Osteocyte (in vitro differentiated cells): ENCODE measurements at regions not wholly inside any gene's neighbourhood (a gene's known extent, or its start where the extent isn't known, plus 50 kb on each side); places are given as distances from the start of the nearest gene placed in this dataset.

Experiments
- DNase-seq: peaks from one replicate; pipeline ENCODE4 v3.0.0; 2021; ENCODE audit warnings: mixed read lengths; ENCODE audit not compliant: unreplicated experiment; ENCODE audit errors: extremely low spot score
- H3K27ac Mint-ChIP-seq: one replicate; pipeline ENCODE4 v1.8.0; 2021; ENCODE audit warnings: mild to moderate bottlenecking, mixed read lengths; ENCODE audit not compliant: unreplicated experiment
- H3K27me3 Mint-ChIP-seq: one replicate; pipeline ENCODE4 v1.8.0; 2021; ENCODE audit warnings: mixed read lengths; ENCODE audit not compliant: unreplicated experiment
- H3K36me3 Mint-ChIP-seq: one replicate; pipeline ENCODE4 v1.8.0; 2021; ENCODE audit warnings: mixed read lengths; ENCODE audit not compliant: unreplicated experiment
- H3K4me1 Mint-ChIP-seq: one replicate; pipeline ENCODE4 v1.8.0; 2021; ENCODE audit warnings: mixed read lengths; ENCODE audit not compliant: unreplicated experiment
- H3K4me3 Mint-ChIP-seq: one replicate; pipeline ENCODE4 v1.8.0; 2021; ENCODE audit warnings: mild to moderate bottlenecking, moderate library complexity, mixed read lengths; ENCODE audit not compliant: unreplicated experiment
- H3K9me3 Mint-ChIP-seq: one replicate; pipeline ENCODE4 v1.8.0; 2021; ENCODE audit warnings: mixed read lengths; ENCODE audit not compliant: unreplicated experiment
- CTCF ChIP-seq: fragments of 200-600 bp; sonication (generic); IDR thresholded peaks from 2 replicates; pipeline ENCODE4 v1.5.0; 2021; ENCODE audit warnings: antibody characterized with exemption, mild to moderate bottlenecking, moderate library complexity

GRCh38 chr20:12467758-12468157 lies 541.0 kb upstream of the SPTLC3 start:
- Mint-ChIP-seq H3K27me3 (no peaks in the 10 kb centered on the region), H3K9me3 (peaks cover 22% of the 10 kb centered on the region)

GRCh38 chr20:12482661-12483060 lies 526.1 kb upstream of the SPTLC3 start:
- TF ChIP-seq CTCF = no peak
- H3K9me3 Mint-ChIP-seq = peaks cover 25% of the 10 kb centered on the region
- H3K27ac Mint-ChIP-seq = no peak overlapping the region
- H3K4me3 Mint-ChIP-seq = no peak overlapping the region
- no peak for DNase-seq
- no peaks in the 10 kb centered on the region for H3K4me1 Mint-ChIP-seq
- no peaks in the 10 kb centered on the region for H3K36me3 Mint-ChIP-seq
- H3K27me3 Mint-ChIP-seq = no peaks in the 10 kb centered on the region

More at GRCh38 chr20:12467758-12468157, 541.0 kb upstream of the SPTLC3 start:
- TF ChIP-seq CTCF = no peak
- Mint-ChIP-seq H3K4me3 (no peak overlapping the region), H3K27ac (no peak overlapping the region), H3K36me3 (no peaks in the 10 kb centered on the region), H3K4me1 (no peaks in the 10 kb centered on the region)
- DNase-seq = no peak

- H3K9me3 Mint-ChIP-seq = peaks cover 10% of the 10 kb centered on the region
- no peaks in the 10 kb centered on the region for H3K27me3 Mint-ChIP-seq
- H3K36me3 Mint-ChIP-seq = no peaks in the 10 kb centered on the region
- no peak overlapping the region for H3K27ac Mint-ChIP-seq
- no peak for TF ChIP-seq CTCF
- no peaks in the 10 kb centered on the region for H3K4me1 Mint-ChIP-seq
- no peak overlapping the region for H3K4me3 Mint-ChIP-seq
- DNase-seq = no peak
These were observed 506.3 kb upstream of the SPTLC3 start for GRCh38 chr20:12502443-12502842.

- H3K27ac Mint-ChIP-seq = no peak overlapping the region
- no peaks in the 10 kb centered on the region for H3K4me1 Mint-ChIP-seq
- no peaks in the 10 kb centered on the region for H3K36me3 Mint-ChIP-seq
- DNase-seq = no peak
- H3K27me3 Mint-ChIP-seq = no peaks in the 10 kb centered on the region
- no peak overlapping the region for H3K4me3 Mint-ChIP-seq
- no peak for TF ChIP-seq CTCF
- H3K9me3 Mint-ChIP-seq = peaks cover 6% of the 10 kb centered on the region
These were observed 504.0 kb upstream of the SPTLC3 start for GRCh38 chr20:12504779-12505178.

GRCh38 chr20:12511499-12511898 lies 497.3 kb upstream of the SPTLC3 start:
- Mint-ChIP-seq H3K4me3 (no peak overlapping the region), H3K27me3 (no peaks in the 10 kb centered on the region), H3K36me3 (no peaks in the 10 kb centered on the region), H3K9me3 (peaks cover 6% of the 10 kb centered on the region), H3K4me1 (no peaks in the 10 kb centered on the region), H3K27ac (no peak overlapping the region)
- TF ChIP-seq CTCF = no peak
- no peak for DNase-seq
